HCT116 (cell line): ENCODE measurements at regions not wholly inside any gene's neighbourhood (a gene's known extent, or its start where the extent isn't known, plus 50 kb on each side); places are given as distances from the start of the nearest gene placed in this dataset.

Experiments
- CBX3 ChIP-seq: IDR thresholded peaks from 2 replicates; pipeline ENCODE4 v1.6.1; 2012; ENCODE audit warnings: low read depth
- CEBPB ChIP-seq: IDR thresholded peaks from 2 replicates; pipeline ENCODE4 v1.6.1; 2012; ENCODE audit warnings: low read depth
- EGR1 ChIP-seq: IDR thresholded peaks from 2 replicates; pipeline ENCODE4 v1.6.1; 2012; ENCODE audit warnings: low read depth
- EZH2 ChIP-seq: fragments of 200-600 bp; sonication (generic); IDR thresholded peaks from 2 replicates; pipeline ENCODE4 v1.6.1; 2017; ENCODE audit warnings: antibody characterized with exemption, mixed run types
- POLR2A ChIP-seq: IDR thresholded peaks from 2 replicates; pipeline ENCODE4 v1.7.0; 2011; ENCODE audit warnings: borderline replicate concordance; ENCODE audit not compliant: insufficient read depth, insufficient read length; ENCODE audit errors: extremely low read depth
- POLR2AphosphoS5 ChIP-seq: IDR thresholded peaks from 2 replicates; pipeline ENCODE4 v1.6.1; 2011; ENCODE audit warnings: mild to moderate bottlenecking, low read depth, low read length, moderate library complexity
- ZNF274 ChIP-seq: fragments of 200-500 bp; sonication (Bioruptor generic); IDR thresholded peaks from 2 replicates; pipeline ENCODE4 v1.6.1; 2014; ENCODE audit warnings: mild to moderate bottlenecking, low read depth, low read length, inconsistent platforms
- TF ChIP-seq, protein P1 (sequence below), 3 experiments: fragments of 200-600 bp in 1 of 3; sonication (generic) in 1 of 3; IDR thresholded peaks in 2 of 3; conservative IDR thresholded peaks in 1 of 3; 2 replicates each; pipeline ENCODE4 v1.5.1; 2012 to 2017; ENCODE audit warnings: low read depth in 2 of 3, low read length in 2 of 3, antibody characterized with exemption in 1 of 3, borderline replicate concordance in 1 of 3, control low read depth in 1 of 3, mild to moderate bottlenecking in 1 of 3, mixed read lengths in 1 of 3, mixed run types in 1 of 3, moderate library complexity in 1 of 3; ENCODE audit not compliant: insufficient read depth in 1 of 3
- TF ChIP-seq, protein P2 (sequence below): IDR thresholded peaks from 2 replicates; pipeline ENCODE4 v1.6.1; 2012
- TF ChIP-seq, protein P3 (sequence below): IDR thresholded peaks from 2 replicates; pipeline ENCODE4 v1.6.1; 2012; ENCODE audit warnings: low read depth
- TF ChIP-seq, protein P4 (sequence below): IDR thresholded peaks from 2 replicates; pipeline ENCODE4 v1.6.1; 2012

DNA sequence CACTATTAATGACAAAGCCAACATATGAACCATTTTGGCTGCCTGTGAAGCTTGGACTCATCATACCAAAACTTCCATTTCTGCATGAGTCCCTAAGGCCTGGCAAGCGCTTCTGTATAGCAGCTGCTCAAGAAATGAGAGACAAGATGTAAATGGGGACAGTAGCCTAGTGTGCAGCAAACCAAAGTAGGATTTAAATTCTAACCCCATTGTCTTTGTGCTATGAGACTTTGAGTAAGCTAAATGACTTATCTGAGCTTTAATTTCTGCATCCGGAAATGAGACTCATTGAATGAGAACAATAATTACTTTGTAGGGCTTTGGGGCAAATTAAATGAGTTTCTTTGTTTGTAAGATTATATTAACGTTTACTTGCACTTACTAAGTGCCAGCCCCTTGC lies 536.4 kb upstream of the CDH7 start:
- TF ChIP-seq, protein P1, sequence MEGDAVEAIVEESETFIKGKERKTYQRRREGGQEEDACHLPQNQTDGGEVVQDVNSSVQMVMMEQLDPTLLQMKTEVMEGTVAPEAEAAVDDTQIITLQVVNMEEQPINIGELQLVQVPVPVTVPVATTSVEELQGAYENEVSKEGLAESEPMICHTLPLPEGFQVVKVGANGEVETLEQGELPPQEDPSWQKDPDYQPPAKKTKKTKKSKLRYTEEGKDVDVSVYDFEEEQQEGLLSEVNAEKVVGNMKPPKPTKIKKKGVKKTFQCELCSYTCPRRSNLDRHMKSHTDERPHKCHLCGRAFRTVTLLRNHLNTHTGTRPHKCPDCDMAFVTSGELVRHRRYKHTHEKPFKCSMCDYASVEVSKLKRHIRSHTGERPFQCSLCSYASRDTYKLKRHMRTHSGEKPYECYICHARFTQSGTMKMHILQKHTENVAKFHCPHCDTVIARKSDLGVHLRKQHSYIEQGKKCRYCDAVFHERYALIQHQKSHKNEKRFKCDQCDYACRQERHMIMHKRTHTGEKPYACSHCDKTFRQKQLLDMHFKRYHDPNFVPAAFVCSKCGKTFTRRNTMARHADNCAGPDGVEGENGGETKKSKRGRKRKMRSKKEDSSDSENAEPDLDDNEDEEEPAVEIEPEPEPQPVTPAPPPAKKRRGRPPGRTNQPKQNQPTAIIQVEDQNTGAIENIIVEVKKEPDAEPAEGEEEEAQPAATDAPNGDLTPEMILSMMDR (IDR thresholded peaks at IDR 0.05 in 2 of 3, conservative IDR thresholded peaks at IDR 0.05 in 1 of 3; ENCODE audit: borderline replicate concordance in 1 of 3, insufficient read depth in 1 of 3, low read depth in 2 of 3, low read length in 2 of 3): no peak
- TF ChIP-seq POLR2A: no peak
- TF ChIP-seq, protein P2, sequence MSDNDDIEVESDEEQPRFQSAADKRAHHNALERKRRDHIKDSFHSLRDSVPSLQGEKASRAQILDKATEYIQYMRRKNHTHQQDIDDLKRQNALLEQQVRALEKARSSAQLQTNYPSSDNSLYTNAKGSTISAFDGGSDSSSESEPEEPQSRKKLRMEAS: no peak
- no peak for TF ChIP-seq CEBPB
- TF ChIP-seq ZNF274: no peak
- TF ChIP-seq CBX3: no peak
- TF ChIP-seq, protein P3, sequence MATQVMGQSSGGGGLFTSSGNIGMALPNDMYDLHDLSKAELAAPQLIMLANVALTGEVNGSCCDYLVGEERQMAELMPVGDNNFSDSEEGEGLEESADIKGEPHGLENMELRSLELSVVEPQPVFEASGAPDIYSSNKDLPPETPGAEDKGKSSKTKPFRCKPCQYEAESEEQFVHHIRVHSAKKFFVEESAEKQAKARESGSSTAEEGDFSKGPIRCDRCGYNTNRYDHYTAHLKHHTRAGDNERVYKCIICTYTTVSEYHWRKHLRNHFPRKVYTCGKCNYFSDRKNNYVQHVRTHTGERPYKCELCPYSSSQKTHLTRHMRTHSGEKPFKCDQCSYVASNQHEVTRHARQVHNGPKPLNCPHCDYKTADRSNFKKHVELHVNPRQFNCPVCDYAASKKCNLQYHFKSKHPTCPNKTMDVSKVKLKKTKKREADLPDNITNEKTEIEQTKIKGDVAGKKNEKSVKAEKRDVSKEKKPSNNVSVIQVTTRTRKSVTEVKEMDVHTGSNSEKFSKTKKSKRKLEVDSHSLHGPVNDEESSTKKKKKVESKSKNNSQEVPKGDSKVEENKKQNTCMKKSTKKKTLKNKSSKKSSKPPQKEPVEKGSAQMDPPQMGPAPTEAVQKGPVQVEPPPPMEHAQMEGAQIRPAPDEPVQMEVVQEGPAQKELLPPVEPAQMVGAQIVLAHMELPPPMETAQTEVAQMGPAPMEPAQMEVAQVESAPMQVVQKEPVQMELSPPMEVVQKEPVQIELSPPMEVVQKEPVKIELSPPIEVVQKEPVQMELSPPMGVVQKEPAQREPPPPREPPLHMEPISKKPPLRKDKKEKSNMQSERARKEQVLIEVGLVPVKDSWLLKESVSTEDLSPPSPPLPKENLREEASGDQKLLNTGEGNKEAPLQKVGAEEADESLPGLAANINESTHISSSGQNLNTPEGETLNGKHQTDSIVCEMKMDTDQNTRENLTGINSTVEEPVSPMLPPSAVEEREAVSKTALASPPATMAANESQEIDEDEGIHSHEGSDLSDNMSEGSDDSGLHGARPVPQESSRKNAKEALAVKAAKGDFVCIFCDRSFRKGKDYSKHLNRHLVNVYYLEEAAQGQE: no peak
- TF ChIP-seq, protein P4, sequence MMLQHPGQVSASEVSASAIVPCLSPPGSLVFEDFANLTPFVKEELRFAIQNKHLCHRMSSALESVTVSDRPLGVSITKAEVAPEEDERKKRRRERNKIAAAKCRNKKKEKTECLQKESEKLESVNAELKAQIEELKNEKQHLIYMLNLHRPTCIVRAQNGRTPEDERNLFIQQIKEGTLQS: no peak
- TF ChIP-seq EZH2: no peak
- TF ChIP-seq EGR1: no peak
- no peak for TF ChIP-seq POLR2AphosphoS5
